DOHH2 (cell line): ENCODE measurements at regions not wholly inside any gene's neighbourhood (a gene's known extent, or its start where the extent isn't known, plus 50 kb on each side); places are given as distances from the start of the nearest gene placed in this dataset.

ENCODE experiments used
- CTCF ChIP-seq: fragments of 200-600 bp; sonication (generic); IDR thresholded peaks from one replicate; pipeline ENCODE4 v1.5.1; 2014; ENCODE audit warnings: antibody characterized with exemption, mild to moderate bottlenecking, low read depth, low read length; ENCODE audit not compliant: poor library complexity, severe bottlenecking
- EZH2phosphoT487 ChIP-seq: fragments of 200-600 bp; sonication (generic); IDR thresholded peaks from 2 replicates; pipeline ENCODE4 v1.6.1; 2017; ENCODE audit warnings: borderline replicate concordance, mild to moderate bottlenecking, antibody characterized with exemption, low read length, moderate library complexity, mixed read lengths

- TF ChIP-seq CTCF (no peak), EZH2phosphoT487 (no peak)
Observed at GRCh38 chr9:103615994-103616393, 478.1 kb upstream of the SMC2 start.
